ENCODE measurements at regions not wholly inside any gene's neighbourhood (a gene's known extent, or its start where the extent isn't known, plus 50 kb on each side); places are given as distances from the start of the nearest gene placed in this dataset.
"Not testable (repeated sequence)": the region's sequence is repeated elsewhere in the genome, so short reads cannot be mapped to it uniquely, and the experiment has no call there.

DNA sequence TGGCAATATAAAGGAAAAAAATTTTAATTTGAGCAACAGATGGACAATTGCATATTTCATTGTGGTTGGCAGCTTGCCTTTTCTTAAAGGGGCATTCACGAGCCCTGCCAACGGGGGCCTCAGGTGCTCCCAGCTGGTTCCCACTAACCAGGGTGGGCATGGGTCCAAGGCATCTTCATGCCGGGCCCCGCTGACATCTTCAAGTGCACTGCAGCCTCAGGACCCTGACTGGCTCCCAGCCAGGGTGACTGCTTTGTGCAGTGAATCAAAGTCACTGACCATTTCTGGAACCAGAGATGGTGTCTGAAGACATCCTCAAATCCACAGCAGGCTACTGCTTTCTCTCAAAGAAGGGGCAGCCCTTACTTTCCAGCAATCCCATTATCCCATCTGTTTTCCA is 275.2 kb upstream of the MGMT start:
- no peak for DNase-seq (ENCODE audit: low read depth in 2 of 2)

DNA sequence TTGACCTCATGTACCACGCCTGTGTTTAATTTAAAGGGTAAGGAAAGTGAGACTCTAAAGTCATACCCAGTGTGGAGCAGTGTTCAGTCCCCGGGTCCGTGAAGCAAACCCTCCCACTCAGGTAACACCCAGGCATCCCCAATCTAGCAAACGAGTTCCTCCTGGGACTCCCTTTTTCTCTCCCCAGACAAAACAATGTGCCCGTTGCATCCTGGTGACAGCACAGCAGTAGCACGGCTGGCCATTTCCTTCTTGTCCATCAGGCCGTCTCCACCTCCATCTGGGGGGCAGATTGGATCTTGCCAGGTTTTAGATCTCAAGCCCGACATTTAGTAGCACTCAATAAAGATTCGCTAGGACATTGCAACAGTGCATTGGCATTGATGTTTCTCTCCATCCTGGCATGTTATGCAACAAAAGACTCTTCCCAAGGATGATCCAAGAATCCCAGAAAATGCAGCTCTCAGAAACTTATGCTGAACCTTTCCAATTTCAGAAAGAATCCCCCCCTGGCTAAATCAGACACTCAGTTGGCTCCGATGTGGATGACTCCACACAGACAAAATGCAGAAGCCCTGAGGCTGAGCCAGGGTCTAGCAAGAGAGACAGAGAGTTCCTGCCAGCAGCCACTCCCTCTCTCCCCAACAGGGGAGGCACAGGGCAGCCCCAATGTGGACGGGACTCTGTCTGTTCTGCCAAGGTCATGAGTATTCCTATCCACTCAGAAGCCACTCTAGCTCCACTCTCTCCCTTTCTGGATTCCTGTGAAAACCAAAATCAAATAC is 274.5 kb upstream of the MGMT start:
- no peak for DNase-seq (ENCODE audit: low read depth in 2 of 2)

DNA sequence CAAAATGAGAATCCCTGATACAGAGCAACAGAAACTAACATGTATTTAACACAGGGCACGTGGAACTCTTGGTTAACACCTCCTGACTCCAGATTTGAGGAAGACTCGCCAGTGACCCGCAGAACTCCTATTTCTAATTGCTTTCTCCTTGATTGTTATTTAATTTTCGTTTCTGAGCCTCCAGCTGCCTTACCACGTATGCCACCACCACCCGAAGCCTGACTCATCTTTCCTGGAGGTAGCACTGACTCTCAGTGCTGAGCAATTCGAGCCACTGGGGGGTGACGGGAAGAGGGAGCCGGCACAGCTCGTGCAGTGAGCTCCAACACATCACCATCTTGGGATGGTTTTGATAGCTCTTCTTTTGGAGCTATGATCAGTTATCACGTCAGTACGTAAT is 273.9 kb upstream of the MGMT start:
- DNase-seq (ENCODE audit: low read depth in 2 of 2) = peak in 1 of 2 donors; percentile 19

DNA sequence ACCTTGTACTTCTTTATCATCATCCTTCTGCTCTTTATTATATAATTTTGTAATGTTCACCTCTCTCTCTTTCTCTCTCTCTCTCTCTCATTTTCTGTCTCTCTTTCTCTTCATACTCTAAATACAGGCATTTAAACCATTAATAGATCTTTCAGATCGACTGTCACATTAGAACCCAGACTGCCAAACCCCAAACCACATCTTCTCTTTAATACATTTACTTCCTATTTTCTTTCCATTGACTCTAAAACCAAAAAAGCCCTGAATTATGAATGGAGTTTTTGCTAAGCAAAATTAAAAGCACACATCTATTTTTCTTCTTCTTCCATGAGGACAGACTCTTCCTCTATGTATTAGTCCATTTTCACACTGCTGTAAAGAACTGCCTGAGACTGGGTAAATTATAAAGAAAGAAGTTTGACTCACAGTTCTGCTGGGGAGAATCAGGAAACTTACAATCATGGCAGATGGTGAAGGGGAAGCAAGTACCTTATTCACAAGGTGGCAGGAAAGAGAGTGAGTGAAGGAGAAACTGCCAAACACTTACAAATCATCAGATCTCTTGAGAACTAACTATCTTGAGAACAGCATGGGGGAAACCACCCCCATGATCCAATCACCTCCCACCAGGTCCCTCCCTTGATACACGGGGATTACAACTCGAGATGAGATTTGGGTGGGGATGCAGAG is 272.7 kb upstream of the MGMT start:
- no peak for DNase-seq (ENCODE audit: low read depth in 2 of 2)

DNA sequence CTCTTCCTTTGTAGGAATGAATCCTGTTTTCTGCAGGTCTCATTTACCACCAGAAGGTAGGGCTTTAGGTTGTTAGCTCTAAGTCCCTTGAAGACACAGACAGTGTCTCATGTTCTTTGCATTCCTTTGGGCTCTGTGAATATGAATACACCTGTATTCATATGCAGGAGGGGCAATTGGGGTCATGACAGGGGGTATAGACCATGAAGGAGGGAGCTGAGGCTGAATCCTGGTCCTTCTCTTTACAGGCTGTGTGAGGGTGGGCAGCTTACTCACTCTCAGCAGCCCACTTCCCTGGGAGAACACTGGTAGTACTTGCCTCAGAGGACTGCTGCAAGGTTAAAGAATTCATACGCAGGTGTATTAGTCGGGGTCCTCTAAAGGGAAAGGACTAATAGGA is 267.2 kb upstream of the MGMT start:
- DNase-seq (ENCODE audit: low read depth in 2 of 2) = no peak

DNA sequence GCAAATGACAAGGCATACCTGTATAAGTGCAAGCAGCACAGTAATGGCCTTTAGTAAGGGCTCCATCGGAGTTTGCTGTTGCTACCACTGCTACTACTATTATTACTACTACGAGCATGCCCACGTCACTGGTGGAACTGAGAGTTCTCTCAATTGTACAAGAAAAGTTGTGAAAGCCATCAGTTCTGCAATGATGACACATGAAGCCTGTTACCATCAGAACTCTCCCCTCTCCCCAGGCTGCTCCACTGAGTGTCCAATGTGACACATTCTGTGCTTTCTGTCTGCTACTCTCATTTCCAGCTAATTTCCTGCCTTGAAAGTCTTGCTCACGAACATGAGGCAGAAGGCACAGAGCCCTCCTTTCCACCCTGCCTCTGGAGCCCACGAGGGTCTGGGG is 263.2 kb upstream of the MGMT start:
- no peak for DNase-seq (ENCODE audit: low read depth in 2 of 2)

DNA sequence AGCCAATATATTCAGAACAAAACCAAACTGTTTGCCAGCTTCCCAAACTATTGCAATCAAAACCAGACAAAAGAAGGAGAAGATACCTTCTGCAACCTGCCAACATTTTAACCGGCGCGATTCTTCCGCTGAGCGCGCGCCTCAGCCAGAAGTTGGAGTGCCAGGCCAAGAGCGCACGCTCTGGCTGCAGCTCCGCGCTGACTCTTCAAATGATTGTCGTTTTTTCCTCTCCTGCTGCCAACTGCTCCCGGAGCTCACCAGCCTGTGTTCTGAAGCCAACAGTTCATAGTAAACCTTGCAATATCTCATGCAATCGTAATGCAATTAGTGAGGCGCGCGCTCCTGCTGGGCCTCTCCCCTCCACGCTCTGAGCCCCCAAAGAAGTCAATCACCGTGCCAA is 259.7 kb upstream of the MGMT start:
- DNase-seq (ENCODE audit: low read depth in 2 of 2) = no peak

DNA sequence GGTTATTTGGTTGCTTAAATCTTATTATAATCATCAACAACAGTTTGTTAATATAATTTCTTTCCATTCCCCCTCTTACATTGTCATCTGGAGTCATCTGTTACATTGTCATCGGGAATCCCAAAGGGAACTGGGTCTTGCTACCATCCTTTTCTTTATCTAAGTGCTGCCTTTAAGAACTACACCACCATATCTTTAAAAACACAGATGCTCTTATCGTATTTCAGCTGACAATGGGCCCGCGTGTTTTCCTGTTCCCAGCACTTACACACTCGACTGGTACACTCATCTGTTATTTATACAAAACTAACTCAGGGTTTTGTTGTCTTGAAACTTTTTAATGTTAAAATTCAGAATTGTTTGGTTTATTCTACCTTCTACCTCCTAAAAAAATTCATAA is 256.2 kb upstream of the MGMT start:
- DNase-seq (ENCODE audit: low read depth in 2 of 2) = no peak

DNA sequence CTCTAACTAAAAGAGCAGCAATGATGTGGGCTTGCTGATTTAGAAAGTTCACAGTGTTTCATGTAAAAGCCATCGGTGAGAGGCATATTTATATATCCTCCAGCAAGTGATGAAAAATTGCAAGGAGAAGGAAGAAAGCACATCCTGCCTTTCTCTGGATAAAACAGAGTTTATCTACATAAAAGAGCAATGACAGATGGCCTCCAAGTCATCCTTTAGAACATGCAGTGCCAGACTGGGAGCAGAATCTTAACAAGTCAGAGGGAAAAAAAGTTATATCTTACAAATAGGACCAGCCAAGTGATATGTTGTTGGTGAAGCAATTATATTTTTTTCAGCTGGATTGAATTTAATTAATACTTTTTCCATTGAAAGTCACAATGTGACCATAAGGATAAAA is 253.8 kb upstream of the MGMT start:
- no peak for DNase-seq (ENCODE audit: low read depth in 2 of 2)

DNA sequence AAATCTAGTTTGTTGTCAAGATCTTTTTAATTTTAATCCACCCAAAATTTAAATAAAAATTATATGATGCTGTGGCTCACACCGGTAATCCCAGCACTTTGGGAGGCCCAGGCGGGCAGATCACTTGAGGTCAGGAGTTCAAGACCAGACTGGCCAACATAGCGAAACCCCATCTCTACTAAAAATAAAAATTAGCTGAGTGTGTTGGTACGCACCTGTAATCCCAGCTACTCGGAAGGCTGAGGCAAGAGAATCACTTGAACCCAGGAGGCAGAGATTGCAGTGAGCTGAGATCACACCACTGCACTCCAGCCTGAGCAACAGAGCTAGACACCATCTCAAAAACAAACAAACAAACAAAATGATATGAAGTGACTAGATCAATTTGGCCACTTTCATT is 253.0 kb upstream of the MGMT start:
- not testable (repeated sequence) for DNase-seq (ENCODE audit: low read depth in 2 of 2)

DNA sequence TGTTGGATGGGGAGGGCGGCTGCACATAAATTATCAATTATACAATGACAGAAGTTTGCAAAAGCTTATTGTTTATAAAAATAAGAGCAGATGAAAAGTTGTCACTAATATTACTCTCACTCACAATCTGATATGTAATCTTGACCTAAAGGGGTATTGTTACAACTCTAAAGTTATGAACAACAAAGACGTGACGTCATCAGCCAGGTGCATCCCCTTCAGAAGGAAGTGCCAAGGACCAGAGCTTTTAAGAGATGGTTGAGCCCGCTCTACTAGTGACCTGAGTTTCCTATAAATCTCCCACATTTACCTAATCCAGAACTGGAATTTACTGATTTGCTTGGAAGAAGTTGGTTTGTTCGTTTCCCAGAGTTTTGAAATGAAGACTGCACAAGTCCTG is 247.7 kb upstream of the MGMT start:
- peak; percentile 1 to 87 for DNase-seq (ENCODE audit: low read depth in 2 of 2)

DNA sequence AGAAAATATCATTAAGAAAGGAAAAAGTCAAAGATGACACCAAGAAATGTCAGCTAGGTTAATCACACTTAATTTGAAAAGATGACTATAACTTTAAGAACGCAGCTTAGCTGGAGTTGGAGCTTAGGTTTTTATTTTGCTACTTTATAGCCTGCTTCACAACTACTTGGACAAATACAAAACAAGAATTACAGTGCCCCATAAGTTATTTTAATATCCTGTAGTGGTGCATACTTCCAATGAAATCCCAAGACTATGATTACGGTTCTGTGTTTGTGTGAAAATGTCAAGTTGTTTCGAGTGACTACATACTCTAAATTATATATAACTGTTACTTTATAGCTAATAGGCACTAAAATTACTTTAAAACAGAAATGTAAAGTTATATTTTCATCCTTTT is 244.6 kb upstream of the MGMT start:
- no peak for DNase-seq (ENCODE audit: low read depth in 2 of 2)

DNA sequence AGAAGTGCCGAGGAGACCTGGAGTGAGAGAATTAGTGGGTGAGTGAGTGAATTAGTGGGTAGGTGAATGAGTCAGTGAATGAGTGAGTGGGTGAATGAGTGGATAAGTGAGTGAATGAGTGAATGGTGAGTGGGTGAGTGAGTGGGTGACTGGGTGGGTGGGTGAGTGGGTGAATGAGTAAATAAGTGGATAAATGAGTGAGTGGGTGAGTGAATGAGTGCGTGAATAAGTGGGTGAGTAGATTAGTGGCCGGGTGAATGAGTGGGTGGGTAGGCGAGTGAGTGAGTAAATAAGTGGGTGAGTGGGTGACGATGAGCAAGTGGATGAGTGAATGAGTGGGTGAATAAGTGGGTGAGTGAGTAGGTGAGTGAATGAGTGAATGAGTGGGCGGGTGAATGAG is 243.7 kb upstream of the MGMT start:
- DNase-seq (ENCODE audit: low read depth in 2 of 2) = no peak

DNA sequence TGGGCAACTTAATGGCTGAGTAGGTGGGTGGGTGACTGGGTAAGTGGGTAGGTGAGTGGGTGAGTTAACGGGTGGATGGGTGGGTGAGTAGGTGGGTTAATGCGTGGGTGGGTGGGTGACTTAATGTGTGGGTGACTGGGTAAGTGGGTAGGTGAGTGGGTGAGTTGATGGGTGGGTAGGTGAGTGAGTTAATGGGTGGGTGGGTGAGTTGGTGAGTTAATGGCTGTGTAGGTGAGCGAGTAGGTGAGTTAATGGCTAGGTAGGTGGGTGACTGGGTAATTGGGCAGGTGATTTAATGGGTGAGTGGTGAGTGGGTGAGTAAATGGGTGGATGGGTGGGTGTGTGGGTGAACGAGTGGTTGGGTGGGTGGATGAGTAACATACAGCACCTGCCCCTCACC is 243.0 kb upstream of the MGMT start:
- DNase-seq (ENCODE audit: low read depth in 2 of 2) = no peak

DNA sequence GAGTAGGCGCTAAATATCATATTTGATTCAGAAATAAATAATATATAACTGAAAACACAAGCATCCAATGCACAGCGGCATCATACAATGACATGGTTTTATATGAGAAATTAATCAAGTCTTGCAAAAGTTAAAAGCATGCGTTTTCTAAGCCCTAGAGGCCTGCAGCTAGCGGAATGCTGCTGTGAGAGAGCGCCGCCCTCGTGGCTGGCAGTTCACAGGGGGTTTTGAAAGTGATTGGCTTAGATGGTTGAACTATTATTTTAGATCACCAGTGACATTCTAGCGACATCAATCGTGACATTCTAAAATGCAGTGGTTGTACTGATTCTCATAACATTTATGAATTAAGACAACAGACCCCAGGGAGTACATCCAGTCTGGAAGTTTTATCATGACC is 235.2 kb upstream of the MGMT start:
- DNase-seq (ENCODE audit: low read depth in 2 of 2) = no peak

DNA sequence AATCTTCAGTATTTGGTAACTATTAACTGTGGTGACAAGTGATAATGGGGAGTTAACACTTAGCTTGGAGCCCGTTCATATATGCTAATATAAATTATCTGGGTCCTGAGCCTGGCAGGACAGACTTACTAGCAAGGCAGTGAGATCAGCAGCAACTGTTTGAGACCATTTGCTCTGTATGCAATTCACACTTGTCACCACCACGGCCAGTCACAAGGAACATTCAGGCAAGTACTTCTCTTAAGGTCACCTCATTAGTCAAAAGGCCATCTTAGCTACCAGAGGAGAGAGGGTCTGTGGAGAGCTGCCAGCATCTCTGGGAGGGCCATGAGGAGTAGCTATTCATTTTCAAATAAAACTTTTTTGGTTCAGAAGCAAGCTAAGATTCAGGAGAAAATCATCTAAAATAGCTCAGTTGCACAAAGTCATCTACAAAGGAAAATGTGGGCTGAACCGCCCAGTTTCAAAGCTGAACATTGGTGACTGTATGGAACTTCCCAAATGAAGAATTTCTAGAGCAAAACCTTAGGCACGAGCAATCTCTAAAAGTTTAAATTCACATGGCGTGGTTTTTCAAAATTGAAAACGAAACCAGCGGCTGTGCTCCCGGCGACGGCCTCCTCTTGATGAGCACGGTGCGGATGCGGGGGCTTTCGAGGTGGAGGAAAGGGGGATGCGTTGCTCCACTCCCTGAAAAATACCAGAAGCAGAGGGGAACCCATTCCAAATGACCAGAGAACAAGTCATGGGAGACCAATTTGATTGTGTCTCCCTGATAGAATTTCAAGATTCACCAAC is 233.5 kb upstream of the MGMT start:
- no peak for DNase-seq (ENCODE audit: low read depth in 2 of 2)

DNA sequence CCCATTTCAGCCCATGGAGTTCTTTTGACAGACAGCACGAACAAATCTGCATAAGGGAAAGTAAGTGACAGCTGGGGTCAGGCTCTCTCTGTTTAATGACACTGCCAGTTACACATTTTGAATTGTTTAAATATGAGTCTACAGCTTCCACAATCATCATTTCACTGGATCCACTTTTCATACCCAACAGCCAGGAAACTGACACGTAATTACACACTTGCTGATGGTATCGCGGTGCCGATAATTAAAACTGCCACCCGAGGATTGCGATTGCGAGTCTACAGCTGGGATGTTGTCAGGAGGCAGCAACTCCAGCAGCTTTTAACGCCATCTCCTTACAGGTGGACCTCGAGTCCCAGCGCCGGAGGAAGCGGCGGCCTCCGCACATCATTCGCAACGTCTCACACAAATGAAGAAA is 230.8 kb upstream of the MGMT start:
- DNase-seq (ENCODE audit: low read depth in 2 of 2) = no peak

DNA sequence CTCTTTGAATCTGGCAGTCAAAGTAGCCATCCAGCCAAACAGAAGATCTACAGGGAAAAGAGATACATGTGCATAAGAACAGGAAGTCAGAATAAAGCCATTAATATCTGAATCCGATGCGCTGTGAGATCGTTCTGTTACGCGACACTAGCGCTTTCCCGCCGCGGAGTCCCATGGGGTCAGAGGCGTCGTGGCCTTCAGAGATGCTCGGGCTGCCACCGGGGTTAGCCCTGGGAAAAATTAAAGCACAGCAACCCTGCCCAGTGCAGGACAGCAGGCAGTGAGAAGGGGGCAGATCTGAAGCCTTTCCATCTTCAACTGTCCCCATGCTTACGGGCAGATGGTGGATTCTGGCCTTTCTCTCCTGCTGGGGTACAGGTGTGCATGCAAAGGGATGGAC is 225.6 kb upstream of the MGMT start:
- DNase-seq (ENCODE audit: low read depth in 2 of 2) = no peak

DNA sequence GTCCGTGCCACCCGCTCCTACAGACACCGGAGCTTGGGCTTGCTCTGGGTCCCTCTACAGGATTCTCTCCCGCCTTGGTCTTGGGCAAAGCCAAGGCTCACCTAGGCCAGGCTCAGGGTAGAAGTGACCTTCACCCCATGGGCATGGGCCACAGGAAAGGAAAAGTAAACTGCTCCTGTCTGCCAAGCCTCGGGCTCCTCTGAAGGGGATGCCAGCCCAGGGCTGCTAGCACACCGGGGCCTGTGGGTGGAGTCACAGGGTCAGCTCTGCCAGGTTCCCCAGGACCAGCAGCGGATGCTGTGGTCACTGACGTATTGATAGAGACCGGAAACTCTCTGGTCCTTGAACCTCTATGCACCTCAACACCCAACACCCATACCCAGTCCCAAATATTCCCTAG is 222.7 kb upstream of the MGMT start:
- DNase-seq (ENCODE audit: low read depth in 2 of 2) = no peak

DNA sequence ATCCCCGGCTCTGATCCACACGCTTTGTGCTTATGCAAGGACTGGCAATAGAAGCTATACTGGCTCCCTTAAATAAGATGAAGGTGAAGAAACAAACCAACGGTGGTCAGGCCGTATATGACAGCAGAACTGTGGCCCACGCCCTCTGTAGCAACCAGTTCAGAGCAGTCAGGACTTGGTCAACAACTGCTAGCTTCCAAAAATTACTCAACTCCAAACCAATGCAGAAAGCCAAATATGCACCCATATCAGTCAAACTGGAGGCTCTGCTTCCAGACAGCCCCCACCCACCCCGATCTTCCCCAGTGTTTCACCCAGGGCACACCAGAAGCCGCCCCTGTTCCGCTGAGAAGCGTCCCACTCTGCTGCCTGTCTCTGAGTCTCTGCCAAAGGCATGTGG is 222.3 kb upstream of the MGMT start:
- no peak for DNase-seq (ENCODE audit: low read depth in 2 of 2)

DNA sequence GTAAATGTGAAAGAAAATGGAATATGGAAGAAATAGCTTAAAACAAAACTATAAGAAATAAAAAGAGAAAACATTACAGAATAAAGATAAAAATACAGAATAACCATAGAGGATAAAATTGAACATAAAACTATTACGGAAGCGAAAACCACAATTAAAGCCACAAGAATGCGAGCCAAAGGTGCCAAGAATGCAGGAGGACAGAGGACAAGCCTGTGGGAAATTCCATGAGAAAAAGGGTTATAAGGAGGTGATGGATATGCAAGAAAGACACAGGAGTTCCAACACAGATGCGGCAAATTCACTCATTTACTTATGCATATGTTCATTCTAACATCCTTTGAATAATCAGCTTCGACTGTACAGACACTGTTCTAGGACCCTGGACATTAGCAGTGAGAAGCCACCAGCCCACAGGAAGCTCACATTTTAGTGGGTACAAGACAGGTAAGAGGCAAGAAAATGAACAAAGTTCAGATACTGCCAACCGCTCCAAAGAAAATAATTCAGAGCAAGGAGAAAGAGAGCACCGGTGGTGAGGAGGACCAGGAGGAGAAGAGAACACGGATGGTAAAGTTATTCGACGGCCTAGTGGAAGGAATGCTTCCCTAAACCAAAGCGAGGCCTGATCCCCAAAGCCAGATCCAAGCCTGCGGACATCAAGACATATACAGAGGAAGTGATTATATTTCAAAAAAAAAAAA is 213.7 kb upstream of the MGMT start:
- DNase-seq (ENCODE audit: low read depth in 2 of 2) = peak in 1 of 2 donors; percentile 25

DNA sequence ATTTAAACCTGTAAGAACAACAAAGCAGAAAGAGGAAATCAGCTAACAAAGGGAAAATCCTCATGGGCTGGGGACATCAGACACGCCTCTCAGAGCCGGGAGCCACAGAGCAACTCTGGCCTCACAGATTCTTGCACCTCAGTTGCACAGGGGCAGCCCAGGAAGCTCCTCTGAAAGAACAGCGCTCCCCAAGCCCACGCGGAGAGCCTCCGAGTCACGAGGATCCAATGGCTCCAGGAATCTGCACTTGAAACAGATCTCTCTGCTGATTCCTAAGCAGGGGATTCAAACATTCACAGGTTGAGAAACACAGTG is 213.2 kb upstream of the MGMT start:
- DNase-seq (ENCODE audit: low read depth in 2 of 2) = peak in 1 of 2 donors; percentile 43

Measured in dermis microvascular lymphatic vessel endothelial cell (primary cell).